PFSK-1 (cell line): ENCODE measurements at regions not wholly inside any gene's neighbourhood (a gene's known extent, or its start where the extent isn't known, plus 50 kb on each side); places are given as distances from the start of the nearest gene placed in this dataset.

Experiments
- FOXP2 ChIP-seq: optimal IDR thresholded peaks from 2 replicates; pipeline ENCODE3; 2011; ENCODE audit warnings: borderline replicate concordance, control low read depth, inconsistent platforms; ENCODE audit not compliant: insufficient read depth; ENCODE audit errors: extremely low read length, extremely low read depth
- POLR2AphosphoS5 ChIP-seq: IDR thresholded peaks from 2 replicates; pipeline ENCODE4 v1.6.1; 2012; ENCODE audit warnings: low read depth, mild to moderate bottlenecking, control low read depth, low read length, moderate library complexity
- SIN3A ChIP-seq: IDR thresholded peaks from 2 replicates; pipeline ENCODE4 v1.6.1; 2012; ENCODE audit warnings: mild to moderate bottlenecking, low read length, moderate library complexity, borderline replicate concordance; ENCODE audit not compliant: insufficient read depth
- TAF1 ChIP-seq: IDR thresholded peaks from 2 replicates; pipeline ENCODE4 v1.6.1; 2012; ENCODE audit warnings: low read length, control low read depth, borderline replicate concordance; ENCODE audit not compliant: insufficient read depth
- TF ChIP-seq, protein P1 (sequence below), 2 experiments: IDR thresholded peaks; 2 replicates each; pipeline versions ENCODE4 v1.6.1 to v1.8.0; 2011 to 2012; ENCODE audit warnings: low read depth in 2 of 2, low read length in 2 of 2, control low read depth in 1 of 2, inconsistent platforms in 1 of 2, mild to moderate bottlenecking in 1 of 2, moderate library complexity in 1 of 2; ENCODE audit not compliant: insufficient read depth in 1 of 2

- no peak for TF ChIP-seq TAF1
- no peak for TF ChIP-seq FOXP2
- TF ChIP-seq POLR2AphosphoS5 = no peak
- TF ChIP-seq, protein P1, sequence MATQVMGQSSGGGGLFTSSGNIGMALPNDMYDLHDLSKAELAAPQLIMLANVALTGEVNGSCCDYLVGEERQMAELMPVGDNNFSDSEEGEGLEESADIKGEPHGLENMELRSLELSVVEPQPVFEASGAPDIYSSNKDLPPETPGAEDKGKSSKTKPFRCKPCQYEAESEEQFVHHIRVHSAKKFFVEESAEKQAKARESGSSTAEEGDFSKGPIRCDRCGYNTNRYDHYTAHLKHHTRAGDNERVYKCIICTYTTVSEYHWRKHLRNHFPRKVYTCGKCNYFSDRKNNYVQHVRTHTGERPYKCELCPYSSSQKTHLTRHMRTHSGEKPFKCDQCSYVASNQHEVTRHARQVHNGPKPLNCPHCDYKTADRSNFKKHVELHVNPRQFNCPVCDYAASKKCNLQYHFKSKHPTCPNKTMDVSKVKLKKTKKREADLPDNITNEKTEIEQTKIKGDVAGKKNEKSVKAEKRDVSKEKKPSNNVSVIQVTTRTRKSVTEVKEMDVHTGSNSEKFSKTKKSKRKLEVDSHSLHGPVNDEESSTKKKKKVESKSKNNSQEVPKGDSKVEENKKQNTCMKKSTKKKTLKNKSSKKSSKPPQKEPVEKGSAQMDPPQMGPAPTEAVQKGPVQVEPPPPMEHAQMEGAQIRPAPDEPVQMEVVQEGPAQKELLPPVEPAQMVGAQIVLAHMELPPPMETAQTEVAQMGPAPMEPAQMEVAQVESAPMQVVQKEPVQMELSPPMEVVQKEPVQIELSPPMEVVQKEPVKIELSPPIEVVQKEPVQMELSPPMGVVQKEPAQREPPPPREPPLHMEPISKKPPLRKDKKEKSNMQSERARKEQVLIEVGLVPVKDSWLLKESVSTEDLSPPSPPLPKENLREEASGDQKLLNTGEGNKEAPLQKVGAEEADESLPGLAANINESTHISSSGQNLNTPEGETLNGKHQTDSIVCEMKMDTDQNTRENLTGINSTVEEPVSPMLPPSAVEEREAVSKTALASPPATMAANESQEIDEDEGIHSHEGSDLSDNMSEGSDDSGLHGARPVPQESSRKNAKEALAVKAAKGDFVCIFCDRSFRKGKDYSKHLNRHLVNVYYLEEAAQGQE (IDR thresholded peaks at IDR 0.05; ENCODE audit: insufficient read depth in 1 of 2, low read depth in 2 of 2, low read length in 2 of 2) = no peak
- no peak for TF ChIP-seq SIN3A
These were observed 303.0 kb downstream of the CGGBP1 start for GRCh38 chr3:87755852-87756251.
